HFF-Myc (cell line): ENCODE measurements at regions not wholly inside any gene's neighbourhood (a gene's known extent, or its start where the extent isn't known, plus 50 kb on each side); places are given as distances from the start of the nearest gene placed in this dataset.

Experiments used
- DNase-seq: peaks from one replicate; pipeline ENCODE4 v3.0.0-alpha.2; 2011; ENCODE audit warnings: low read depth; ENCODE audit errors: extremely low read depth
- H3K4me3 ChIP-seq: replicated peaks from 2 replicates; pipeline ENCODE4 v1.5.1; 2011; ENCODE audit warnings: low read depth, mild to moderate bottlenecking, control low read depth, low read length
- TF ChIP-seq, protein P1 (sequence below): IDR thresholded peaks from 2 replicates; pipeline ENCODE4 v1.5.1; 2012; ENCODE audit warnings: mild to moderate bottlenecking, low read depth, low read length, control low read depth; ENCODE audit errors: missing control alignments

- no peak for DNase-seq
- TF ChIP-seq, protein P1, sequence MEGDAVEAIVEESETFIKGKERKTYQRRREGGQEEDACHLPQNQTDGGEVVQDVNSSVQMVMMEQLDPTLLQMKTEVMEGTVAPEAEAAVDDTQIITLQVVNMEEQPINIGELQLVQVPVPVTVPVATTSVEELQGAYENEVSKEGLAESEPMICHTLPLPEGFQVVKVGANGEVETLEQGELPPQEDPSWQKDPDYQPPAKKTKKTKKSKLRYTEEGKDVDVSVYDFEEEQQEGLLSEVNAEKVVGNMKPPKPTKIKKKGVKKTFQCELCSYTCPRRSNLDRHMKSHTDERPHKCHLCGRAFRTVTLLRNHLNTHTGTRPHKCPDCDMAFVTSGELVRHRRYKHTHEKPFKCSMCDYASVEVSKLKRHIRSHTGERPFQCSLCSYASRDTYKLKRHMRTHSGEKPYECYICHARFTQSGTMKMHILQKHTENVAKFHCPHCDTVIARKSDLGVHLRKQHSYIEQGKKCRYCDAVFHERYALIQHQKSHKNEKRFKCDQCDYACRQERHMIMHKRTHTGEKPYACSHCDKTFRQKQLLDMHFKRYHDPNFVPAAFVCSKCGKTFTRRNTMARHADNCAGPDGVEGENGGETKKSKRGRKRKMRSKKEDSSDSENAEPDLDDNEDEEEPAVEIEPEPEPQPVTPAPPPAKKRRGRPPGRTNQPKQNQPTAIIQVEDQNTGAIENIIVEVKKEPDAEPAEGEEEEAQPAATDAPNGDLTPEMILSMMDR: no peak
- H3K4me3 ChIP-seq: no peak overlapping the region
Observed at GRCh38 chr2:184304006-184304405, 294.3 kb upstream of the ZNF804A start.

DNA sequence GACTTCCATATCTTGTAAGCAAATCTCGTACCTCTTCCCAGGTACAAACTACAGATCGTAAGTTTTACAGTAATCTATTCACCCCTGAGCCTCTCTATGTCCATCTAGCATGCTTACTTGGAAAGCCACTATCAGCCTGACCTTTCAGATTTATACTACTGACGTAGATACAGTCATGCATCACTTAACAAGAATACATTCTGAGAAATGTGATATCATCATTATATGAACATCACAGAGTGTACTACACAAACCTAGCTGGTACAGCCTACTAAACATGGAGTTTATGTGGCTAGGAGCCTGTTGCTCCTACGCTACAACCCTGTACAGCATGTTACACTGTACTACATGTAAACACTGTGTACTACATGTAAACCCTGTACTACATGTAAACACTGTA is 293.2 kb upstream of the ZNF804A start:
- TF ChIP-seq, protein P1: no peak
- H3K4me3 ChIP-seq: no peak overlapping the region
- DNase-seq: no peak

DNA sequence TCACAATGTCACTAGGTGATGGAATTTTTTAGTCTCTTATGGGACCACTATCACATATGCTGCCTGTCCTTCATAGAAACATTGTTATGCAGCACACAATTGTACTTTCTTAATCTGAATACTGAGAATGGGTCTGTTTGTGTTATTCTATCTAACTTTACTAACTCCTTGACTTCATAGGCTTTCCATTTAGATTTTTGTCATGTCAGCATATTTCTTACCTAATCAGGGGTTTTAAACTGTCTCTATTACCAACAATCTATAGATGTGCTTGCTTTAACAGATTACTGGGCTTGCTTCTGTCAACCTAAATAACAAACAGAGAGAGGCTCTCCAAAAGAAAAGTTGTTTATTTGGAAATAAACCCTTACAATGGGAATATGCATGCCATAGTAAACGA is 289.6 kb upstream of the ZNF804A start:
- DNase-seq: no peak
- TF ChIP-seq, protein P1: no peak
- H3K4me3 ChIP-seq: no peak overlapping the region

GRCh38 chr2:184312970-184313369 is 285.4 kb upstream of the ZNF804A start:
- TF ChIP-seq, protein P1: no peak
- H3K4me3 ChIP-seq: no peak overlapping the region
- no peak for DNase-seq

DNA sequence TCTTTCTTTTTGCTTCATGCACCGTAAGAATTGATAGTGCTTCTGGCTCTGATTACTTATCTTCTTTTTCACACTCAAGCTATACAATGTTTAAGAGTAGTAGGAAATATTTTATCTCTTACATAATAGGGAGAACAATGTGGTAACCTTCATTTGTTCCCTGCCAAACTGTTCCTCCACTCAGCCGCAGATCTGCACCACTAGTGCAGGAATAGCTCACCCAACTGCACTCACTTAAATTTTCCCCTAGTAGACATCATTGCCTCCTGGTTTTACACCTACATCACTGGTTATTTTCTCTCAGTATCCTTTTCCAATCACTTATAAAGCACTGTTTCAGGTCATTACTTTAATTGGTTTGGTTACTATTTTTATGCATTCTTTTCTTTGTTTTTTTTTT is 283.5 kb upstream of the ZNF804A start:
- no peak overlapping the region for H3K4me3 ChIP-seq
- TF ChIP-seq, protein P1: no peak
- DNase-seq: no peak

DNA sequence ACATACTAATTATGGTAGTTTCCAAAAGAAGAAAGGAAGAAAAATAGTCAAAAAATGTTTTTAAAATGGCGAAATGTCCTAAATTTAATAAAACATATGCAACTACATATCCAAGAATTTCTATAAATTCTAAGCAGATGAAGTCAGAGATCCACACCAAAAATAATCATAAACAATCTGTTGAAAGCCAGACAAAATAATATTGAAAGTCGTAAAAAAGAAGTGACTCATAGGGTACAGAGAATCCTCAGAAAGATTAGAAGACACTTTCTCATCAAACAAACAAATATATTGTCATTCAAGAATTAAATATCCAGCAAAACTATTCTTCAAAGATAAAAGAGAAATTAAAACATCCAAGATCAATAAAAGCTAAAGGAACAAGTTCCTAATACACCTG is 281.4 kb upstream of the ZNF804A start:
- TF ChIP-seq, protein P1: no peak
- no peak for DNase-seq
- no peak overlapping the region for H3K4me3 ChIP-seq

DNA sequence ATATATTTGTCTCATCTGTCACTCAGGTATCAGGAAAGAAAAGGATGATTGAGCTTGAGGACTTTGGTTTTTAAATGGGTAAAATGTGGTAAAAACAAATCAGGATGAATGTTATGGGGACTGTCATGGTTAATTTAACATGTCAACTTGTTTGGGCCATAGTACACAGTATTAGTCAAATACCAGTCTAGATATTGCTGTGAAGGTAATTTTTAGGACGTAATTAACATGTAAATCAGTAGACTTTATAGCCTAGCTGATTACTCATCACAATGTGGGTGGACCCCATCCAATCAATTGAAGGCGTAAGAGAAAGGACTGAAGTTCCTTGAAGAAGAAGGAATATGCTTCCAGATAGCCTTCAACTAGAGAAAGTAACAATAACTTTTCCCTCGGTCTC is 275.7 kb upstream of the ZNF804A start:
- no peak for DNase-seq
- TF ChIP-seq, protein P1: no peak
- H3K4me3 ChIP-seq: no peak overlapping the region
